PC-9 (cell line): ENCODE measurements at regions not wholly inside any gene's neighbourhood (a gene's known extent, or its start where the extent isn't known, plus 50 kb on each side); places are given as distances from the start of the nearest gene placed in this dataset.

Experiments used
- EZH2 ChIP-seq: fragments of 200-600 bp; sonication (generic); IDR thresholded peaks from 2 replicates; pipeline ENCODE4 v1.8.0; 2017; ENCODE audit warnings: antibody characterized with exemption, low read depth
- TF ChIP-seq, protein P1 (sequence below): fragments of 200-600 bp; sonication (generic); conservative IDR thresholded peaks from 2 replicates; pipeline ENCODE4 v1.6.1; 2017; ENCODE audit warnings: mixed run types, antibody characterized with exemption, mild to moderate bottlenecking, moderate library complexity

DNA sequence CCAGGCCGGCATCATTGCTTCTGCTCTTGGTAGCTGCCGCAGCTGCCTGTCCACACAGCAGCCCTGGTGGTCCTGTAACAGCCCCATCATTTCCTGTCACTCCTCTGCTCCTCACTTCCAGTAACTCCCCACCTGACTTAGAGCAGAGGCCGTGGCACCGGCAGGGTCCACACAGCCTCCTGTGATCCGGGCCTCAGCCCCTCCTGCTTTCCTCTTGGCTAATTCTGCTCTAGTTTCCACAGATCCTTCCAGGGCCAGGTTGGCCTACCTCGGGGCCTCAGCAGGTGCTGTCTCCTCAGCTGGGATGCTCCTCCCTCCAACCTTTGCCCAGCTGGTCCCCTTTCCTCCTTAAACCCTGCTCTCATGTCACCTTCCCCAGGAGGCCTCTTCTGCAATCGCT is 80.2 kb downstream of the FZD10 start:
- TF ChIP-seq, protein P1, sequence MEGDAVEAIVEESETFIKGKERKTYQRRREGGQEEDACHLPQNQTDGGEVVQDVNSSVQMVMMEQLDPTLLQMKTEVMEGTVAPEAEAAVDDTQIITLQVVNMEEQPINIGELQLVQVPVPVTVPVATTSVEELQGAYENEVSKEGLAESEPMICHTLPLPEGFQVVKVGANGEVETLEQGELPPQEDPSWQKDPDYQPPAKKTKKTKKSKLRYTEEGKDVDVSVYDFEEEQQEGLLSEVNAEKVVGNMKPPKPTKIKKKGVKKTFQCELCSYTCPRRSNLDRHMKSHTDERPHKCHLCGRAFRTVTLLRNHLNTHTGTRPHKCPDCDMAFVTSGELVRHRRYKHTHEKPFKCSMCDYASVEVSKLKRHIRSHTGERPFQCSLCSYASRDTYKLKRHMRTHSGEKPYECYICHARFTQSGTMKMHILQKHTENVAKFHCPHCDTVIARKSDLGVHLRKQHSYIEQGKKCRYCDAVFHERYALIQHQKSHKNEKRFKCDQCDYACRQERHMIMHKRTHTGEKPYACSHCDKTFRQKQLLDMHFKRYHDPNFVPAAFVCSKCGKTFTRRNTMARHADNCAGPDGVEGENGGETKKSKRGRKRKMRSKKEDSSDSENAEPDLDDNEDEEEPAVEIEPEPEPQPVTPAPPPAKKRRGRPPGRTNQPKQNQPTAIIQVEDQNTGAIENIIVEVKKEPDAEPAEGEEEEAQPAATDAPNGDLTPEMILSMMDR = no peak
- TF ChIP-seq EZH2 = no peak
